ENCODE measurements at regions not wholly inside any gene's neighbourhood (a gene's known extent, or its start where the extent isn't known, plus 50 kb on each side); places are given as distances from the start of the nearest gene placed in this dataset.
"Not testable (repeated sequence)": the region's sequence is repeated elsewhere in the genome, so short reads cannot be mapped to it uniquely, and the experiment has no call there.

- TF ChIP-seq TSHZ2 (CRISPR knock-in tag; IDR thresholded peaks at IDR 0.05) (no peak), ZNF565 (CRISPR knock-in tag; conservative IDR thresholded peaks at IDR 0.05; ENCODE audit: low read depth) (no peak), ARNTL (CRISPR knock-in tag; IDR thresholded peaks at IDR 0.05; ENCODE audit: borderline replicate concordance, low read depth) (no peak), ESRRG (CRISPR knock-in tag; IDR thresholded peaks at IDR 0.05) (no peak), TOX (CRISPR knock-in tag; IDR thresholded peaks at IDR 0.05; ENCODE audit: borderline replicate concordance) (no peak), ZFP30 (CRISPR knock-in tag; IDR thresholded peaks at IDR 0.05) (no peak), BACH2 (CRISPR knock-in tag; IDR thresholded peaks at IDR 0.05; ENCODE audit: borderline replicate concordance) (no peak), PATZ1 (CRISPR knock-in tag; IDR thresholded peaks at IDR 0.05; ENCODE audit: borderline replicate concordance) (no peak), GLIS3 (CRISPR knock-in tag; IDR thresholded peaks at IDR 0.05) (no peak), POU6F1 (CRISPR knock-in tag; IDR thresholded peaks at IDR 0.05; ENCODE audit: borderline replicate concordance, low read depth) (no peak), RARB (CRISPR knock-in tag; IDR thresholded peaks at IDR 0.05) (no peak), ZNF70 (CRISPR knock-in tag; IDR thresholded peaks at IDR 0.05) (no peak), SNAI2 (CRISPR knock-in tag; IDR thresholded peaks at IDR 0.05) (no peak)
- ATAC-seq: no peak
These were observed 233.0 kb upstream of the NRIP1 start for GRCh38 chr21:15297824-15298223.

GRCh38 chr21:15298306-15298705 is 233.5 kb upstream of the NRIP1 start:
- no peak for ATAC-seq
- no peak for TF ChIP-seq ARNTL (CRISPR knock-in tag; IDR thresholded peaks at IDR 0.05; ENCODE audit: borderline replicate concordance, low read depth)
- TF ChIP-seq GLIS3 (CRISPR knock-in tag; IDR thresholded peaks at IDR 0.05): no peak
- no peak for TF ChIP-seq POU6F1 (CRISPR knock-in tag; IDR thresholded peaks at IDR 0.05; ENCODE audit: borderline replicate concordance, low read depth)
- no peak for TF ChIP-seq SNAI2 (CRISPR knock-in tag; IDR thresholded peaks at IDR 0.05)
- no peak for TF ChIP-seq ESRRG (CRISPR knock-in tag; IDR thresholded peaks at IDR 0.05)
- no peak for TF ChIP-seq BACH2 (CRISPR knock-in tag; IDR thresholded peaks at IDR 0.05; ENCODE audit: borderline replicate concordance)
- no peak for TF ChIP-seq OSR1 (CRISPR knock-in tag; IDR thresholded peaks at IDR 0.05)
- TF ChIP-seq PPARA (CRISPR knock-in tag; IDR thresholded peaks at IDR 0.05; ENCODE audit: borderline replicate concordance): no peak
- TF ChIP-seq CSRNP3 (CRISPR knock-in tag; IDR thresholded peaks at IDR 0.05): no peak
- no peak for TF ChIP-seq ZFP3 (CRISPR knock-in tag; IDR thresholded peaks at IDR 0.05)
- TF ChIP-seq CSDC2 (CRISPR knock-in tag; IDR thresholded peaks at IDR 0.05): no peak
- no peak for TF ChIP-seq ZFP30 (CRISPR knock-in tag; IDR thresholded peaks at IDR 0.05)

GRCh38 chr21:15298755-15299154 is 234.0 kb upstream of the NRIP1 start:
- not testable (repeated sequence) for ATAC-seq

GRCh38 chr21:15300131-15300530 is 235.3 kb upstream of the NRIP1 start:
- ATAC-seq: no peak
- no peak for TF ChIP-seq BACH2 (CRISPR knock-in tag; IDR thresholded peaks at IDR 0.05; ENCODE audit: borderline replicate concordance)
- TF ChIP-seq CSRNP3 (CRISPR knock-in tag; IDR thresholded peaks at IDR 0.05): no peak
- no peak for TF ChIP-seq ZFP30 (CRISPR knock-in tag; IDR thresholded peaks at IDR 0.05)
- TF ChIP-seq ZNF565 (CRISPR knock-in tag; conservative IDR thresholded peaks at IDR 0.05; ENCODE audit: low read depth): no peak
- no peak for TF ChIP-seq OSR1 (CRISPR knock-in tag; IDR thresholded peaks at IDR 0.05)
- TF ChIP-seq PPARA (CRISPR knock-in tag; IDR thresholded peaks at IDR 0.05; ENCODE audit: borderline replicate concordance): no peak
- TF ChIP-seq GLIS3 (CRISPR knock-in tag; IDR thresholded peaks at IDR 0.05): no peak
- TF ChIP-seq ISL1 (CRISPR knock-in tag; IDR thresholded peaks at IDR 0.05): no peak
- no peak for TF ChIP-seq PATZ1 (CRISPR knock-in tag; IDR thresholded peaks at IDR 0.05; ENCODE audit: borderline replicate concordance)
- no peak for TF ChIP-seq ZNF8 (CRISPR knock-in tag; IDR thresholded peaks at IDR 0.05)

All from SK-N-SH treated with all-trans-retinoic acid at 6 μM for 48 hours (cell line).